ENCODE measurements at regions not wholly inside any gene's neighbourhood (a gene's known extent, or its start where the extent isn't known, plus 50 kb on each side); places are given as distances from the start of the nearest gene placed in this dataset.

GRCh38 chr10:71088054-71088453 is 124.3 kb upstream of the UNC5B start:
- TF ChIP-seq EZH2phosphoT487 (IDR thresholded peaks at IDR 0.05; ENCODE audit: insufficient read depth, low read depth): no peak
- no peak for TF ChIP-seq EZH2 (IDR thresholded peaks at IDR 0.05; ENCODE audit: insufficient read depth, poor library complexity, severe bottlenecking)
